ENCODE measurements at regions not wholly inside any gene's neighbourhood (a gene's known extent, or its start where the extent isn't known, plus 50 kb on each side); places are given as distances from the start of the nearest gene placed in this dataset.

- no peak for TF ChIP-seq CTCF (IDR thresholded peaks at IDR 0.05)
- no peak for TF ChIP-seq POLR2A (IDR thresholded peaks at IDR 0.05)
Measured at GRCh38 chr10:128924918-128925317, 542.1 kb upstream of the MGMT start.

Data from lower leg skin (tissue), 3 donors.